Suprapubic skin (tissue), 4 donors: ENCODE measurements at regions not wholly inside any gene's neighbourhood (a gene's known extent, or its start where the extent isn't known, plus 50 kb on each side); places are given as distances from the start of the nearest gene placed in this dataset.

Source experiments
- DNase-seq, 2 donors: peaks; one replicate each; pipeline ENCODE4 v3.0.0-alpha.2; 2019; ENCODE audit warnings: low spot score in 2 of 2
- H3K27ac ChIP-seq: fragments of 200-600 bp; sonication (generic); one replicate; pipeline ENCODE4 v1.5.1; 2019
- H3K27me3 ChIP-seq: fragments of 200-600 bp; sonication (generic); one replicate; pipeline ENCODE4 v1.5.1; 2019
- H3K36me3 ChIP-seq: fragments of 200-600 bp; sonication (generic); one replicate; pipeline ENCODE4 v1.5.1; 2019
- H3K4me1 ChIP-seq: fragments of 200-600 bp; sonication (generic); one replicate; pipeline ENCODE4 v1.5.1; 2019
- H3K4me3 ChIP-seq: fragments of 200-600 bp; sonication (generic); one replicate; pipeline ENCODE4 v1.5.1; 2019; ENCODE audit warnings: mild to moderate bottlenecking
- H3K9me3 ChIP-seq: fragments of 200-600 bp; sonication (generic); one replicate; pipeline ENCODE4 v1.5.1; 2019
- EP300 ChIP-seq: sonication (generic); formaldehyde crosslinking; IDR thresholded peaks from one replicate; pipeline ENCODE4 v1.6.1; 2017; ENCODE audit warnings: antibody characterized with exemption
- POLR2A ChIP-seq, 2 donors: fragments of 450-650 bp; IDR thresholded peaks; one replicate each; pipeline ENCODE4 v1.6.1; 2017; ENCODE audit warnings: antibody characterized with exemption in 2 of 2, mild to moderate bottlenecking in 2 of 2, moderate library complexity in 2 of 2
- POLR2AphosphoS5 ChIP-seq, 3 donors: sonication (generic); formaldehyde crosslinking; IDR thresholded peaks; one replicate each; pipeline ENCODE4 v1.6.1; 2017; ENCODE audit warnings: antibody characterized with exemption in 3 of 3
- WGBS: methylation state at CpG from one replicate; pipeline ENCODE4 v1.1.5; 2018; 5-methylcytosine and 5-hydroxymethylcytosine counted together
- TF ChIP-seq, protein P1 (sequence below), 2 donors: fragments of 200-600 bp in 1 of 2; fragments of 450-650 bp in 1 of 2; sonication (generic) in 1 of 2; IDR thresholded peaks; one replicate each; pipeline ENCODE4 v1.5.1; 2016 to 2019; ENCODE audit warnings: antibody characterized with exemption in 2 of 2, mild to moderate bottlenecking in 1 of 2, moderate library complexity in 1 of 2

DNA sequence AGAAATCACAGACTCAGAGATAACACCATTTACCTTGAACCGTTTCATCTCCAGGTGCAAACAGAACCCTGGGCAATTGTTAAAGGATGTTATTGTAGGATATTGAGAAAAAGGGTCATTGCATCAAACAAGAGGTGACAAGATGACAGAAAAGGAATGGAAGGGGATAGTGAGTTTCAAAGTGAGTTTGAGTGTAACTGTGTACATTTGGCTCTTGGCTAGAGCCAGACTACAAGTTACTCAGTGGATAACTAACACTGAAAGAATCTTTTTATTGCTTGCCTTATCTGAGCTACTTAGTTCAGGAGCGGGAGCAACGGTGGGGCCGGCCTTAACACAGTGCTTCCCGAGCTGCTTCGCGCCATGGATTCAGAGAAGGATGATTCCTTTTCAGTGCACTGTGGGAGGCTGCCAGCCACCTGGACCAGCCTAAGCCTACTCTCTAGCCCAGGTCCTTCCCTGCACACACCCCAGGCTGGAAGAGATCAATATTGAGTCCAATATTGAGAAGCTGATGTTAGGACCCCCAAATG, 193.4 kb downstream of the ATPSCKMT start:
- DNase-seq: no peak
- no peak for TF ChIP-seq POLR2AphosphoS5 (IDR thresholded peaks at IDR 0.05)
- no peak for TF ChIP-seq EP300
- TF ChIP-seq, protein P1, sequence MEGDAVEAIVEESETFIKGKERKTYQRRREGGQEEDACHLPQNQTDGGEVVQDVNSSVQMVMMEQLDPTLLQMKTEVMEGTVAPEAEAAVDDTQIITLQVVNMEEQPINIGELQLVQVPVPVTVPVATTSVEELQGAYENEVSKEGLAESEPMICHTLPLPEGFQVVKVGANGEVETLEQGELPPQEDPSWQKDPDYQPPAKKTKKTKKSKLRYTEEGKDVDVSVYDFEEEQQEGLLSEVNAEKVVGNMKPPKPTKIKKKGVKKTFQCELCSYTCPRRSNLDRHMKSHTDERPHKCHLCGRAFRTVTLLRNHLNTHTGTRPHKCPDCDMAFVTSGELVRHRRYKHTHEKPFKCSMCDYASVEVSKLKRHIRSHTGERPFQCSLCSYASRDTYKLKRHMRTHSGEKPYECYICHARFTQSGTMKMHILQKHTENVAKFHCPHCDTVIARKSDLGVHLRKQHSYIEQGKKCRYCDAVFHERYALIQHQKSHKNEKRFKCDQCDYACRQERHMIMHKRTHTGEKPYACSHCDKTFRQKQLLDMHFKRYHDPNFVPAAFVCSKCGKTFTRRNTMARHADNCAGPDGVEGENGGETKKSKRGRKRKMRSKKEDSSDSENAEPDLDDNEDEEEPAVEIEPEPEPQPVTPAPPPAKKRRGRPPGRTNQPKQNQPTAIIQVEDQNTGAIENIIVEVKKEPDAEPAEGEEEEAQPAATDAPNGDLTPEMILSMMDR (IDR thresholded peaks at IDR 0.05): no peak
- no peak for TF ChIP-seq POLR2A (IDR thresholded peaks at IDR 0.05)
- H3K4me3 ChIP-seq: no peak overlapping the region
- no peaks in the 10 kb centered on the region for H3K4me1 ChIP-seq
- no peaks in the 10 kb centered on the region for H3K36me3 ChIP-seq
- no peaks in the 10 kb centered on the region for H3K27me3 ChIP-seq
- WGBS: 61% methylated on average over 7 of the region's 7 CpGs
- H3K27ac ChIP-seq: no peak overlapping the region
- peaks cover 12% of the 10 kb centered on the region for H3K9me3 ChIP-seq

DNA sequence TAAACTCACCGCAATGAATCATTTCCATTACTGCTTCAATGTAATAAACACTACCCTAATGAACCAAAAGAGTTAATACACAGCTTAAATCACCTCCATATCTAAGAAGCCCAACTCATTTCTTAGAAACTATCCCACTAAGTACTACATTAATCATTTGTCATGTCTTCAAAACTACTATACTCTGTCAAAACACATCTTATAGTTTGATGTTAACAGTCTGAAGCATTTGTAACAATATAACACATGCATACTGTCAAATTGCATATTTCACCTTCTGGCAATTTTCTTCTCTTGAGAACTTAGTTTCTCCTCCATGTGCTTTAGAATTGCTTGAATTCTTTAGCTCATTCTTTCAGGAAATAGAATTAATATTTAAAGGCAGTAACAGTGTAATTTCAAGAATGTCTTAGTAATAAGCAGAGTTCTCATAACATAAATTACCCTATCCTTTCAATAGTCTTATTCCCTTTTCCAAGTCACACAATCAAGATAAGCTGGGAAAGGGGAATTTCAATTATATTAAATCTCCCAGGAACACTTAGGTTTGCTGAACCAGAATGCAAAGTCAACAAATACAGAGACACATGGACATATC, 199.7 kb downstream of the ATPSCKMT start:
- Histone ChIP-seq H3K36me3 (no peaks in the 10 kb centered on the region), H3K4me3 (no peak overlapping the region), H3K27me3 (no peaks in the 10 kb centered on the region), H3K27ac (no peak overlapping the region), H3K4me1 (no peaks in the 10 kb centered on the region), H3K9me3 (peaks cover 13% of the 10 kb centered on the region)
- no peak for TF ChIP-seq POLR2A (IDR thresholded peaks at IDR 0.05)
- no peak for TF ChIP-seq POLR2AphosphoS5 (IDR thresholded peaks at IDR 0.05)
- TF ChIP-seq, protein P1 (IDR thresholded peaks at IDR 0.05): no peak
- no peak for TF ChIP-seq EP300
- 41% methylated on average over 1 of the region's 1 CpG for WGBS
- no peak for DNase-seq

DNA sequence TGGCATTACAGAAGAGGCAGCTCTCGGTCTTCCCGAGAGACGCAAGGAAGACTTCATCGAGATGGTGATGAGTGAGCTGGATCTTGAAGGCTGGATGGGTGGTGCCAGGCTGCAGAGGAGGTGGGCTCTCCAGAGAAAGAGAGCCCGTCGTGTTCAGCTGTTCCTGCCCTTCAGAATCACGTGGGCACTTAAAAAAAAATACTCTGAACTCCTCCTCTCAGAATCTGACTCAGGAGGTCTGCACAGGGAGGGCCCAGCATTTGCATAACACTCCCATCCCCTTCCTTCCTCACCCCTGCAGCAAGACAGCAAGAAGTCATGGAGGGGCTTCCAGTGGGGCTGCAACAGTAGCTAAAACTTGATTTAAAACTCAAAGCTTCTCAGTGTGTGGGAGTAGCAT, 203.0 kb downstream of the ATPSCKMT start:
- no peak overlapping the region for H3K27ac ChIP-seq
- DNase-seq: no peak
- H3K27me3 ChIP-seq: no peaks in the 10 kb centered on the region
- no peak overlapping the region for H3K4me3 ChIP-seq
- WGBS: 70% methylated on average over 7 of the region's 7 CpGs
- H3K4me1 ChIP-seq: no peaks in the 10 kb centered on the region
- peaks cover 5% of the 10 kb centered on the region for H3K9me3 ChIP-seq
- no peaks in the 10 kb centered on the region for H3K36me3 ChIP-seq
- TF ChIP-seq POLR2AphosphoS5 (IDR thresholded peaks at IDR 0.05) (no peak), EP300 (no peak), POLR2A (IDR thresholded peaks at IDR 0.05) (no peak)
- TF ChIP-seq, protein P1 (IDR thresholded peaks at IDR 0.05): no peak

DNA sequence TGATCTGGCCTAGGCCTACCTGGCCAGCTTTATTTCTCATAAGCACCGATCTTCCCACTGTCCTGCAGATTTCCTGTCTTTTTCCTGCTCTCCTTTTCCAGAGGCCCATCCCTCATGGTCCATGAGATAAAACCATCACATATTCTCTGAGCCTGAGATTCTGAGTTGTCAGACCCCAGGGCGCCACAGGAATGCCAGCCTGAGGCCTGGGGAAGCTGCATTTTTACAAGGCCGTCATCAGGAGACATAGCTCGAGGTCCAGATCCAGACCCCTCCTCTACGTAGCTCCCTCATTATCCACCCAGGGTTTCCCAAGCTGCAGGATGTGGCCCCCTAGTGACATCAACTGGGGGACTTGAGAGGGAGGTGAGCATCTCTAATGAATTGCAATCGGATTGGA, 204.3 kb downstream of the ATPSCKMT start:
- DNase-seq: no peak
- 87% methylated on average over 6 of the region's 6 CpGs for WGBS
- H3K9me3 ChIP-seq: no peaks in the 10 kb centered on the region

DNA sequence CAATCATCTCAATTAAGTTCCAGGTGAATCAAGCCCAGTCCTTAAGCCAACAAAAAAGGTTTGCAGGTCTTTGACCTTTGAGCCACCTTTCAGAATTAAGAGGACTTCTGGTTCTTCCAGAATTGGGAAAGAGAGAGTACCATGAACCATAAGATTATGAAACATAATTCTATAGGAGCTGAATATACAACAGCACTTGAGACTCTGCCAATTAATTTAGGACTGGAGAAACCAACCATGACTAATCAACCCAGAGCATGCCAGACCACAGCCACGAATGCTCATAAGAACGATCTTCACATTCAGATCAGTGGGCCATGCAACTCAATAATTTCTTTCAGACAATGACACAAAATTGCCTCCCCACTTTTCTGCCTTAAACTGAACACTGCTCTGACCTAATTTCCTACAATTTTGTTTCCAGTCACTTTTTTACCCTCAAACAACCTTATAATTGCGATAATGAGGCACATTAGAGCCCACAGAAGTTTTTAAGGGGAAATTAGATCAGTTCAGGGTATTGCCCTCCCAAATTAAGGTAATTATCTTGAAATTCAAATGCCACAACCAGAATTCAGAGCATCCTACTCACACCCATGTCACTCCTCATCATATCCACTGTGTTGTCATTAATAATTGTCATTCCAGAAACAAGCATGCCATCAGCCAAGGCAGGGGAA, 213.4 kb downstream of the ATPSCKMT start:
- no peaks in the 10 kb centered on the region for H3K36me3 ChIP-seq
- TF ChIP-seq POLR2AphosphoS5 (IDR thresholded peaks at IDR 0.05): no peak
- no peak for TF ChIP-seq POLR2A (IDR thresholded peaks at IDR 0.05)
- no peak for TF ChIP-seq EP300
- TF ChIP-seq, protein P1 (IDR thresholded peaks at IDR 0.05): no peak

More for the DNA sequence above, 204.3 kb downstream of the ATPSCKMT start:
- TF ChIP-seq POLR2A (IDR thresholded peaks at IDR 0.05) (no peak), POLR2AphosphoS5 (IDR thresholded peaks at IDR 0.05) (no peak), EP300 (no peak)
- TF ChIP-seq, protein P1 (IDR thresholded peaks at IDR 0.05): no peak
- Histone ChIP-seq H3K27me3 (no peaks in the 10 kb centered on the region), H3K27ac (no peak overlapping the region), H3K4me1 (no peaks in the 10 kb centered on the region), H3K36me3 (no peaks in the 10 kb centered on the region), H3K4me3 (no peak overlapping the region)

More for the DNA sequence above, 213.4 kb downstream of the ATPSCKMT start:
- no peak for DNase-seq
- H3K9me3 ChIP-seq: no peaks in the 10 kb centered on the region
- H3K4me3 ChIP-seq: no peak overlapping the region
- no peaks in the 10 kb centered on the region for H3K4me1 ChIP-seq
- no peak overlapping the region for H3K27ac ChIP-seq
- WGBS: 74% methylated on average over 3 of the region's 3 CpGs
- no peaks in the 10 kb centered on the region for H3K27me3 ChIP-seq
